HepG2 (cell line): ENCODE measurements at regions not wholly inside any gene's neighbourhood (a gene's known extent, or its start where the extent isn't known, plus 50 kb on each side); places are given as distances from the start of the nearest gene placed in this dataset.

ENCODE experiments used
- ATAC-seq: fragments of 200-7000 bp; cut with Tn5 transposase; 3 replicates; pipeline ENCODE4 v1.9.1; 2020; ENCODE audit warnings: mild to moderate bottlenecking, moderate library complexity
- BruUV-seq: library from RNA; stranded (reverse); fragments of 400-500 nt; replicated peaks from 2 replicates; lab custom pipeline; 2021; lab: Mats Ljungman, UMichigan
- CTCF ChIA-PET: fragments of 300-600 bp; formaldehyde crosslinking; extraction: SDS; loops from one replicate; lab custom pipeline; 2021; ENCODE audit warnings: low total read pairs, inconsistent platforms, low intra/inter-chr PET ratio; lab: Yijun Ruan, JAX
- POLR2A ChIA-PET: fragments of 350-600 bp; sonication (Branson Sonifier 250); formaldehyde crosslinking; loops from one replicate; lab custom pipeline; 2020; ENCODE audit warnings: antibody characterized with exemption, inconsistent platforms; lab: Yijun Ruan, JAX
- DNase-seq: peaks from one replicate; pipeline ENCODE4 v3.0.0-alpha.2; 2015; ENCODE audit warnings: low spot score
- FAIRE-seq: peaks from 3 replicates; lab custom pipeline; 2011; peaks lifted over from hg19 to GRCh38; lab: Jason Lieb, UNC
- H2AFZ ChIP-seq: one replicate; pipeline ENCODE4 v1.6.1; 2011; ENCODE audit warnings: low read length, inconsistent platforms
- H3K27ac ChIP-seq: fragments of 300-600 bp; 3 replicates; pipeline ENCODE4 v1.8.0; 2011; ENCODE audit warnings: mixed run types, mild to moderate bottlenecking, mixed read lengths, low read length, inconsistent platforms; ENCODE audit not compliant: insufficient read depth; ENCODE audit errors: extremely low read length
- H3K27me3 ChIP-seq, 2 experiments: fragments of 200-600 bp in 1 of 2; 2 replicates in 1 of 2; 3 replicates in 1 of 2; pipeline versions ENCODE4 v1.6.0 to v1.8.0; 2011; ENCODE audit warnings: low read length in 2 of 2, mild to moderate bottlenecking in 2 of 2, moderate library complexity in 2 of 2, inconsistent platforms in 1 of 2; ENCODE audit not compliant: insufficient read depth in 2 of 2, control insufficient read depth in 1 of 2
- H3K36me3 ChIP-seq, 2 experiments: fragments of 200-600 bp in 1 of 2; replicated peaks in 1 of 2; 2 replicates in 1 of 2; 3 replicates in 1 of 2; pipeline versions ENCODE4 v1.5.1 to v1.8.0; 2011; ENCODE audit warnings: low read length in 2 of 2, inconsistent platforms in 1 of 2; ENCODE audit not compliant: insufficient read depth in 2 of 2, control insufficient read depth in 1 of 2
- H3K4me1 ChIP-seq: 2 replicates; pipeline ENCODE4 v1.5.1; 2012; ENCODE audit warnings: low read length, inconsistent platforms; ENCODE audit not compliant: insufficient read depth
- H3K4me2 ChIP-seq: 2 replicates; pipeline ENCODE4 v1.6.0; 2011; ENCODE audit warnings: low read depth, low read length, inconsistent platforms
- H3K4me3 ChIP-seq, 3 experiments: fragments of 200-600 bp in 1 of 3; sonication (generic), shearing (Covaris generic) in 1 of 3; replicated peaks in 1 of 3; 2 replicates each; pipeline ENCODE4 v1.5.1; 2011 to 2016; ENCODE audit warnings: low read length in 3 of 3, inconsistent platforms in 2 of 3, low read depth in 2 of 3, mild to moderate bottlenecking in 2 of 3, control low read depth in 1 of 3, mixed read lengths in 1 of 3; ENCODE audit not compliant: insufficient read depth in 1 of 3
- H3K79me2 ChIP-seq: one replicate; pipeline ENCODE4 v1.6.1; 2011; ENCODE audit warnings: low read length, inconsistent platforms; ENCODE audit not compliant: insufficient read depth
- H3K9ac ChIP-seq: 2 replicates; pipeline ENCODE4 v1.6.0; 2011; ENCODE audit warnings: mild to moderate bottlenecking, low read depth, low read length, inconsistent platforms; ENCODE audit not compliant: insufficient read depth
- H3K9me3 ChIP-seq: 2 replicates; pipeline ENCODE4 v1.5.1; 2012; ENCODE audit warnings: mild to moderate bottlenecking, low read length
- H4K20me1 ChIP-seq: 2 replicates; pipeline ENCODE4 v1.6.0; 2011; ENCODE audit warnings: inconsistent platforms, mild to moderate bottlenecking, low read length, moderate library complexity; ENCODE audit not compliant: insufficient read depth
- FOXM1 ChIP-seq: sonication (generic); formaldehyde crosslinking; IDR thresholded peaks from 2 replicates; pipeline ENCODE4 v1.5.0; 2020; ENCODE audit warnings: missing genetic modification reagents
- HES4 ChIP-seq: sonication (generic); formaldehyde crosslinking; IDR thresholded peaks from 2 replicates; pipeline ENCODE4 v1.9.0; 2021; ENCODE audit warnings: mild to moderate bottlenecking, missing genetic modification reagents, borderline replicate concordance
- HNRNPH1 ChIP-seq: fragments of 200-400 bp; formaldehyde crosslinking; optimal IDR thresholded peaks from 2 replicates; pipeline ENCODE3; 2017; ENCODE audit warnings: mild to moderate bottlenecking, low read depth, low read length
- IKZF1 ChIP-seq: fragments of 450-650 bp; IDR thresholded peaks from 2 replicates; pipeline ENCODE4 v1.7.1; 2016
- JUND ChIP-seq: sonication (generic); formaldehyde crosslinking; IDR thresholded peaks from 2 replicates; pipeline ENCODE4 v1.8.0; 2022; ENCODE audit warnings: mild to moderate bottlenecking, missing genetic modification reagents
- POLR2AphosphoS2 ChIP-seq: IDR thresholded peaks from 2 replicates; pipeline ENCODE4 v1.6.1; 2011; ENCODE audit warnings: low read depth, low read length, improper control_type of control experiment
- SMC3 ChIP-seq: IDR thresholded peaks from 2 replicates; pipeline ENCODE4 v1.6.1; 2011; ENCODE audit warnings: low read length, improper control_type of control experiment
- ZNF224 ChIP-seq: sonication (generic); formaldehyde crosslinking; IDR thresholded peaks from 2 replicates; pipeline ENCODE4 v1.5.0; 2020; ENCODE audit warnings: mild to moderate bottlenecking, missing genetic modification reagents
- ZNF44 ChIP-seq: sonication (generic); formaldehyde crosslinking; IDR thresholded peaks from 2 replicates; pipeline ENCODE4 v1.5.1; 2020; ENCODE audit warnings: mild to moderate bottlenecking, missing genetic modification reagents
- WGBS: methylation state at CpG from one replicate; pipeline ENCODE4 v1.1.6; 2017; ENCODE audit warnings: low lambda C conversion rate; 5-methylcytosine and 5-hydroxymethylcytosine counted together
- in situ Hi-C: cut with HindIII; loops from 2 replicates; pipeline ENCODE4 v1.10.0; 2017; ENCODE audit warnings: low pct_unique_long_range_greater_than_20kb; ENCODE audit not compliant: extremely low pct_ligation_motif_present
- intact Hi-C: fragments of 100-400 bp; cut with micrococcal nuclease; formaldehyde crosslinking; loops from one replicate; pipeline ENCODE4 v1.10.0; 2022; ENCODE audit not compliant: unreplicated experiment
- TF ChIP-seq, protein P1 (sequence below): sonication (generic); formaldehyde crosslinking; IDR thresholded peaks from 2 replicates; pipeline ENCODE4 v1.5.1; 2020; ENCODE audit warnings: mild to moderate bottlenecking, missing genetic modification reagents, borderline replicate concordance
- TF ChIP-seq, protein P2 (sequence below): sonication (generic); formaldehyde crosslinking; IDR thresholded peaks from 2 replicates; pipeline ENCODE4 v1.4.0; 2020; ENCODE audit warnings: missing genetic modification reagents
- TF ChIP-seq, protein P3 (sequence below): sonication (generic); formaldehyde crosslinking; IDR thresholded peaks from 2 replicates; pipeline ENCODE4 v1.4.0; 2020; ENCODE audit warnings: missing genetic modification reagents

DNA sequence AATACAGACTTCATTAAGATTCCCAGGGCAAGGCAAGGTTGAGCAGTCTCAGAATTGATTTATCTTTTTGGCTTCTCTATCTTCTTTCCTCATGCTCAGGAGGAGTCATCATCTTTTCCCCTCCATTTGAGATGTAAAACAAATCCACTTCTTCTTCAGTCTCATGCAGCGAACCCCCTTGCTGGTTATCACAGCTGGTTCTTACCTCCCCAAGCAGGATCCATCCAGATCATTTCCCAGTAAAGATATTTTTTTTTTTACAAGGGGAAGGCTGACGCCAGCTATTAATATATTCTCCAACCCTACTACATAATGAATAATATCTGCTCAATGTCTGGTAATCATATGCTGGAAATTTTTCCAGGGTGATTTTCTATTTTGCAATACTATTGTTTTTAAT, 508.9 kb upstream of the NOX3 start:
- no peak for DNase-seq
- no peak overlapping the region for H3K4me3 ChIP-seq
- ATAC-seq, result no peak
- H3K36me3 ChIP-seq, result no peaks in the 10 kb centered on the region
- H3K4me2 ChIP-seq, result no peak overlapping the region
- no peak overlapping the region for H3K27ac ChIP-seq
- TF ChIP-seq, protein P1, sequence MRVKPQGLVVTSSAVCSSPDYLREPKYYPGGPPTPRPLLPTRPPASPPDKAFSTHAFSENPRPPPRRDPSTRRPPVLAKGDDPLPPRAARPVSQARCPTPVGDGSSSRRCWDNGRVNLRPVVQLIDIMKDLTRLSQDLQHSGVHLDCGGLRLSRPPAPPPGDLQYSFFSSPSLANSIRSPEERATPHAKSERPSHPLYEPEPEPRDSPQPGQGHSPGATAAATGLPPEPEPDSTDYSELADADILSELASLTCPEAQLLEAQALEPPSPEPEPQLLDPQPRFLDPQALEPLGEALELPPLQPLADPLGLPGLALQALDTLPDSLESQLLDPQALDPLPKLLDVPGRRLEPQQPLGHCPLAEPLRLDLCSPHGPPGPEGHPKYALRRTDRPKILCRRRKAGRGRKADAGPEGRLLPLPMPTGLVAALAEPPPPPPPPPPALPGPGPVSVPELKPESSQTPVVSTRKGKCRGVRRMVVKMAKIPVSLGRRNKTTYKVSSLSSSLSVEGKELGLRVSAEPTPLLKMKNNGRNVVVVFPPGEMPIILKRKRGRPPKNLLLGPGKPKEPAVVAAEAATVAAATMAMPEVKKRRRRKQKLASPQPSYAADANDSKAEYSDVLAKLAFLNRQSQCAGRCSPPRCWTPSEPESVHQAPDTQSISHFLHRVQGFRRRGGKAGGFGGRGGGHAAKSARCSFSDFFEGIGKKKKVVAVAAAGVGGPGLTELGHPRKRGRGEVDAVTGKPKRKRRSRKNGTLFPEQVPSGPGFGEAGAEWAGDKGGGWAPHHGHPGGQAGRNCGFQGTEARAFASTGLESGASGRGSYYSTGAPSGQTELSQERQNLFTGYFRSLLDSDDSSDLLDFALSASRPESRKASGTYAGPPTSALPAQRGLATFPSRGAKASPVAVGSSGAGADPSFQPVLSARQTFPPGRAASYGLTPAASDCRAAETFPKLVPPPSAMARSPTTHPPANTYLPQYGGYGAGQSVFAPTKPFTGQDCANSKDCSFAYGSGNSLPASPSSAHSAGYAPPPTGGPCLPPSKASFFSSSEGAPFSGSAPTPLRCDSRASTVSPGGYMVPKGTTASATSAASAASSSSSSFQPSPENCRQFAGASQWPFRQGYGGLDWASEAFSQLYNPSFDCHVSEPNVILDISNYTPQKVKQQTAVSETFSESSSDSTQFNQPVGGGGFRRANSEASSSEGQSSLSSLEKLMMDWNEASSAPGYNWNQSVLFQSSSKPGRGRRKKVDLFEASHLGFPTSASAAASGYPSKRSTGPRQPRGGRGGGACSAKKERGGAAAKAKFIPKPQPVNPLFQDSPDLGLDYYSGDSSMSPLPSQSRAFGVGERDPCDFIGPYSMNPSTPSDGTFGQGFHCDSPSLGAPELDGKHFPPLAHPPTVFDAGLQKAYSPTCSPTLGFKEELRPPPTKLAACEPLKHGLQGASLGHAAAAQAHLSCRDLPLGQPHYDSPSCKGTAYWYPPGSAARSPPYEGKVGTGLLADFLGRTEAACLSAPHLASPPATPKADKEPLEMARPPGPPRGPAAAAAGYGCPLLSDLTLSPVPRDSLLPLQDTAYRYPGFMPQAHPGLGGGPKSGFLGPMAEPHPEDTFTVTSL (CRISPR knock-in tag), result no peak
- TF ChIP-seq HNRNPH1, result no peak
- TF ChIP-seq IKZF1, result no peak
- no peak for TF ChIP-seq SMC3
- TF ChIP-seq HES4 (CRISPR knock-in tag), result no peak
- TF ChIP-seq POLR2AphosphoS2, result no peak
- TF ChIP-seq, protein P2, sequence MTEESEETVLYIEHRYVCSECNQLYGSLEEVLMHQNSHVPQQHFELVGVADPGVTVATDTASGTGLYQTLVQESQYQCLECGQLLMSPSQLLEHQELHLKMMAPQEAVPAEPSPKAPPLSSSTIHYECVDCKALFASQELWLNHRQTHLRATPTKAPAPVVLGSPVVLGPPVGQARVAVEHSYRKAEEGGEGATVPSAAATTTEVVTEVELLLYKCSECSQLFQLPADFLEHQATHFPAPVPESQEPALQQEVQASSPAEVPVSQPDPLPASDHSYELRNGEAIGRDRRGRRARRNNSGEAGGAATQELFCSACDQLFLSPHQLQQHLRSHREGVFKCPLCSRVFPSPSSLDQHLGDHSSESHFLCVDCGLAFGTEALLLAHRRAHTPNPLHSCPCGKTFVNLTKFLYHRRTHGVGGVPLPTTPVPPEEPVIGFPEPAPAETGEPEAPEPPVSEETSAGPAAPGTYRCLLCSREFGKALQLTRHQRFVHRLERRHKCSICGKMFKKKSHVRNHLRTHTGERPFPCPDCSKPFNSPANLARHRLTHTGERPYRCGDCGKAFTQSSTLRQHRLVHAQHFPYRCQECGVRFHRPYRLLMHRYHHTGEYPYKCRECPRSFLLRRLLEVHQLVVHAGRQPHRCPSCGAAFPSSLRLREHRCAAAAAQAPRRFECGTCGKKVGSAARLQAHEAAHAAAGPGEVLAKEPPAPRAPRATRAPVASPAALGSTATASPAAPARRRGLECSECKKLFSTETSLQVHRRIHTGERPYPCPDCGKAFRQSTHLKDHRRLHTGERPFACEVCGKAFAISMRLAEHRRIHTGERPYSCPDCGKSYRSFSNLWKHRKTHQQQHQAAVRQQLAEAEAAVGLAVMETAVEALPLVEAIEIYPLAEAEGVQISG (CRISPR knock-in tag), result no peak
- TF ChIP-seq ZNF224, result no peak
- TF ChIP-seq ZNF44 (CRISPR knock-in tag), result no peak
- TF ChIP-seq JUND (CRISPR knock-in tag), result no peak
- no peak for TF ChIP-seq FOXM1 (CRISPR knock-in tag)
- TF ChIP-seq, protein P3, sequence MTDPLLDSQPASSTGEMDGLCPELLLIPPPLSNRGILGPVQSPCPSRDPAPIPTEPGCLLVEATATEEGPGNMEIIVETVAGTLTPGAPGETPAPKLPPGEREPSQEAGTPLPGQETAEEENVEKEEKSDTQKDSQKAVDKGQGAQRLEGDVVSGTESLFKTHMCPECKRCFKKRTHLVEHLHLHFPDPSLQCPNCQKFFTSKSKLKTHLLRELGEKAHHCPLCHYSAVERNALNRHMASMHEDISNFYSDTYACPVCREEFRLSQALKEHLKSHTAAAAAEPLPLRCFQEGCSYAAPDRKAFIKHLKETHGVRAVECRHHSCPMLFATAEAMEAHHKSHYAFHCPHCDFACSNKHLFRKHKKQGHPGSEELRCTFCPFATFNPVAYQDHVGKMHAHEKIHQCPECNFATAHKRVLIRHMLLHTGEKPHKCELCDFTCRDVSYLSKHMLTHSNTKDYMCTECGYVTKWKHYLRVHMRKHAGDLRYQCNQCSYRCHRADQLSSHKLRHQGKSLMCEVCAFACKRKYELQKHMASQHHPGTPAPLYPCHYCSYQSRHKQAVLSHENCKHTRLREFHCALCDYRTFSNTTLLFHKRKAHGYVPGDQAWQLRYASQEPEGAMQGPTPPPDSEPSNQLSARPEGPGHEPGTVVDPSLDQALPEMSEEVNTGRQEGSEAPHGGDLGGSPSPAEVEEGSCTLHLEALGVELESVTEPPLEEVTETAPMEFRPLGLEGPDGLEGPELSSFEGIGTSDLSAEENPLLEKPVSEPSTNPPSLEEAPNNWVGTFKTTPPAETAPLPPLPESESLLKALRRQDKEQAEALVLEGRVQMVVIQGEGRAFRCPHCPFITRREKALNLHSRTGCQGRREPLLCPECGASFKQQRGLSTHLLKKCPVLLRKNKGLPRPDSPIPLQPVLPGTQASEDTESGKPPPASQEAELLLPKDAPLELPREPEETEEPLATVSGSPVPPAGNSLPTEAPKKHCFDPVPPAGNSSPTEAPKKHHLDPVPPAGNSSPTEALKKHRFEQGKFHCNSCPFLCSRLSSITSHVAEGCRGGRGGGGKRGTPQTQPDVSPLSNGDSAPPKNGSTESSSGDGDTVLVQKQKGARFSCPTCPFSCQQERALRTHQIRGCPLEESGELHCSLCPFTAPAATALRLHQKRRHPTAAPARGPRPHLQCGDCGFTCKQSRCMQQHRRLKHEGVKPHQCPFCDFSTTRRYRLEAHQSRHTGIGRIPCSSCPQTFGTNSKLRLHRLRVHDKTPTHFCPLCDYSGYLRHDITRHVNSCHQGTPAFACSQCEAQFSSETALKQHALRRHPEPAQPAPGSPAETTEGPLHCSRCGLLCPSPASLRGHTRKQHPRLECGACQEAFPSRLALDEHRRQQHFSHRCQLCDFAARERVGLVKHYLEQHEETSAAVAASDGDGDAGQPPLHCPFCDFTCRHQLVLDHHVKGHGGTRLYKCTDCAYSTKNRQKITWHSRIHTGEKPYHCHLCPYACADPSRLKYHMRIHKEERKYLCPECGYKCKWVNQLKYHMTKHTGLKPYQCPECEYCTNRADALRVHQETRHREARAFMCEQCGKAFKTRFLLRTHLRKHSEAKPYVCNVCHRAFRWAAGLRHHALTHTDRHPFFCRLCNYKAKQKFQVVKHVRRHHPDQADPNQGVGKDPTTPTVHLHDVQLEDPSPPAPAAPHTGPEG (CRISPR knock-in tag), result no peak
- H3K79me2 ChIP-seq, result no peaks in the 10 kb centered on the region
- ChIA-PET POLR2A (no interaction called here), CTCF (no interaction called here)
- H2AFZ ChIP-seq, result no peak overlapping the region
- H3K27me3 ChIP-seq, result no peaks in the 10 kb centered on the region
- intact Hi-C loops (no loop called here), in situ Hi-C loops (no loop called here)
- no peak for FAIRE-seq
- no TSS peak for BruUV-seq
- H3K9me3 ChIP-seq, result no peaks in the 10 kb centered on the region
- 0 out of 2 replicates have a peak, but pooled peaks cover 7% of the 10 kb centered on the region for H3K4me1 ChIP-seq
- no peaks in the 10 kb centered on the region for H4K20me1 ChIP-seq
- 1% methylated on average over 2 of the region's 2 CpGs for WGBS
- no peak overlapping the region for H3K9ac ChIP-seq
